ENCODE measurements at regions not wholly inside any gene's neighbourhood (a gene's known extent, or its start where the extent isn't known, plus 50 kb on each side); places are given as distances from the start of the nearest gene placed in this dataset.

DNA sequence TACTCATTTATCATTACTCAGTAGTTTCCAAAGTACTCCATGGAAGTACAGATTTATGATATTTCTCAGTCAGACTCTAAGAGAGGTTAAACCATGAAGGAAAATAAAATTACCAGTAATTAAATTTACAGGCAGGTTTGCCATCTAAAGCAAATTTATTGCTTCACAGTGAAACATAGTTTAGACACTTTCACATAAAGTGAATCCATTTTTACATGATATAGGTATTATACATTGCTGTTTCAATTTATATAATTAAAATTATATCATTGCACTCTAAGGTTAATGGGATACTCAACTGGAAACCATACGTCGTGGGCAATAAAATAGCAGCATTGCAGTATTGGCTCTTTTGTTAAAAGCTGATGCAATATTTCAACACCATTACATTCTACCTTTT, 202.8 kb downstream of the SLIT2 start:
- TF ChIP-seq, protein P1, sequence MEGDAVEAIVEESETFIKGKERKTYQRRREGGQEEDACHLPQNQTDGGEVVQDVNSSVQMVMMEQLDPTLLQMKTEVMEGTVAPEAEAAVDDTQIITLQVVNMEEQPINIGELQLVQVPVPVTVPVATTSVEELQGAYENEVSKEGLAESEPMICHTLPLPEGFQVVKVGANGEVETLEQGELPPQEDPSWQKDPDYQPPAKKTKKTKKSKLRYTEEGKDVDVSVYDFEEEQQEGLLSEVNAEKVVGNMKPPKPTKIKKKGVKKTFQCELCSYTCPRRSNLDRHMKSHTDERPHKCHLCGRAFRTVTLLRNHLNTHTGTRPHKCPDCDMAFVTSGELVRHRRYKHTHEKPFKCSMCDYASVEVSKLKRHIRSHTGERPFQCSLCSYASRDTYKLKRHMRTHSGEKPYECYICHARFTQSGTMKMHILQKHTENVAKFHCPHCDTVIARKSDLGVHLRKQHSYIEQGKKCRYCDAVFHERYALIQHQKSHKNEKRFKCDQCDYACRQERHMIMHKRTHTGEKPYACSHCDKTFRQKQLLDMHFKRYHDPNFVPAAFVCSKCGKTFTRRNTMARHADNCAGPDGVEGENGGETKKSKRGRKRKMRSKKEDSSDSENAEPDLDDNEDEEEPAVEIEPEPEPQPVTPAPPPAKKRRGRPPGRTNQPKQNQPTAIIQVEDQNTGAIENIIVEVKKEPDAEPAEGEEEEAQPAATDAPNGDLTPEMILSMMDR (IDR thresholded peaks at IDR 0.05) = no peak
- TF ChIP-seq EZH2phosphoT487 (IDR thresholded peaks at IDR 0.05) = no peak
